ENCODE measurements at regions not wholly inside any gene's neighbourhood (a gene's known extent, or its start where the extent isn't known, plus 50 kb on each side); places are given as distances from the start of the nearest gene placed in this dataset.
"Not testable (repeated sequence)": the region's sequence is repeated elsewhere in the genome, so short reads cannot be mapped to it uniquely, and the experiment has no call there.

DNA sequence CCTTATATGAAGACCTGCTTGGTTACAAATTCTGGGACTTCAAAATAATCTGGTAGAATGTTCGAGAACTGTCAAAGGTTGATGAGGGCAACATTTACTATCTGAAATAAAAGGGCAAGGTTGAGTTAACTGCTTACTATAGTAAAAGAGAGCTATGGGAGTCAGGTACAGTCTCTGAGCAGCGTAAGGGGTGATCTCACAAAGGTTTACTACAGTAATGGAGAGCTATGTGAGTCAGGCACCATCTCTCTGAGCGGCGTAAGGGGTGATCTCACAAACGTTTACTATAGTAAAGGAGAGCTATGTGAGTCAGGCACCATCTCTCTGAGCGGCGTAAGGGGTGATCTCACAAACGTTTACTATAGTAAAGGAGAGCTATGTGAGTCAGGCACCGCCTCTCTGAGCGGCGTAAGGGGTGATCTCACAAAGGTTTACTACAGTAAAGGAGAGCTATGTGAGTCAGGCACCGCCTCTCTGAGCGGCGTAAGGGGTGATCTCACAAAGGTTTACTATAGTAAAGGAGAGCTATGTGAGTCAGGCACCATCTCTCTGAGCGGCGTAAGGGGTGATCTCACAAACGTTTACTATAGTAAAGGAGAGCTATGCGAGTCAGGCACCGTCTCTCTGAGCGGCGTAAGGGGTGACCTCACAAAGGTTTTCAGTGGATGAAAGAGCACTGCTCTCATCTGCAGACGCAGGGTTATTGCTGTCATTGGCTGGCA lies 439.6 kb upstream of the B3GAT1 start:
- TF ChIP-seq, protein P1, sequence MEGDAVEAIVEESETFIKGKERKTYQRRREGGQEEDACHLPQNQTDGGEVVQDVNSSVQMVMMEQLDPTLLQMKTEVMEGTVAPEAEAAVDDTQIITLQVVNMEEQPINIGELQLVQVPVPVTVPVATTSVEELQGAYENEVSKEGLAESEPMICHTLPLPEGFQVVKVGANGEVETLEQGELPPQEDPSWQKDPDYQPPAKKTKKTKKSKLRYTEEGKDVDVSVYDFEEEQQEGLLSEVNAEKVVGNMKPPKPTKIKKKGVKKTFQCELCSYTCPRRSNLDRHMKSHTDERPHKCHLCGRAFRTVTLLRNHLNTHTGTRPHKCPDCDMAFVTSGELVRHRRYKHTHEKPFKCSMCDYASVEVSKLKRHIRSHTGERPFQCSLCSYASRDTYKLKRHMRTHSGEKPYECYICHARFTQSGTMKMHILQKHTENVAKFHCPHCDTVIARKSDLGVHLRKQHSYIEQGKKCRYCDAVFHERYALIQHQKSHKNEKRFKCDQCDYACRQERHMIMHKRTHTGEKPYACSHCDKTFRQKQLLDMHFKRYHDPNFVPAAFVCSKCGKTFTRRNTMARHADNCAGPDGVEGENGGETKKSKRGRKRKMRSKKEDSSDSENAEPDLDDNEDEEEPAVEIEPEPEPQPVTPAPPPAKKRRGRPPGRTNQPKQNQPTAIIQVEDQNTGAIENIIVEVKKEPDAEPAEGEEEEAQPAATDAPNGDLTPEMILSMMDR (IDR thresholded peaks at IDR 0.05; ENCODE audit: low read depth, low read length), result not testable (repeated sequence)
- not testable (repeated sequence) for TF ChIP-seq POLR2A (IDR thresholded peaks at IDR 0.05; ENCODE audit: extremely low read depth, insufficient read length)

Measured in NB4 (cell line).